ENCODE measurements at regions not wholly inside any gene's neighbourhood (a gene's known extent, or its start where the extent isn't known, plus 50 kb on each side); places are given as distances from the start of the nearest gene placed in this dataset.

DNA sequence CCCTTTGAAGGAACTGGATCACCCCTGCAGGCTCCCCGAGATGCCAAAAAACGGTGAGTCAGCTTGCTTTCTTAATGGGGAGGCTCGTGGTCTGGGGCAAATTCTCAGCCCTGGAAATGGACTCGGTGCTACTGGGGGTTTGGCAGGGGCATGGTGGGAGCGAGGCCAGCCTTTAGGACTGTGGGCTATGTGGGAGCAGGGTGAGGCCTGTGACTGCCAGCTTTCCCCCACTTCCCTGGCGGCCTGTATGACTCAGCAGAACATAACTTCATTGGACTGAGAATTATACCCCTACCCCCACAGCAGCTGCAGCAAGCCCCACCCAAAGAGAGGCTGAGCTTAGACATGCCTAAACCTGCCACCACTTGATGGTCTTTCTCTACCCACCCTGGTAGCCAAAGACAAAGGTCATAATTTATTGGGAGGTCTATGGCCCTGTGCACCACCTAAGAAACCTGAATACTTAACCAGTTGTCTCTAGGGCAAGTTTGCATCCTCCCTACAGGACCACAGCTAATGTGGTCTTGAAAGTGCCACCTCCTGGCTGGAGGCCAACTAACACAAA lies 325.3 kb downstream of the TLE1 start:
- H3K27ac ChIP-seq, result no peak overlapping the region
- H3K27me3 ChIP-seq (ENCODE audit: insufficient read depth, low read depth, severe bottlenecking), result no peaks in the 10 kb centered on the region
- no peak overlapping the region for H3K4me3 ChIP-seq (ENCODE audit: low read depth, low read length)
- no peak for DNase-seq
- H3K9me3 ChIP-seq (ENCODE audit: severe bottlenecking), result peaks cover 4% of the 10 kb centered on the region
- no peaks in the 10 kb centered on the region for H3K36me3 ChIP-seq
- no peak for TF ChIP-seq CTCF (IDR thresholded peaks at IDR 0.05; ENCODE audit: low read depth, low read length)

DNA sequence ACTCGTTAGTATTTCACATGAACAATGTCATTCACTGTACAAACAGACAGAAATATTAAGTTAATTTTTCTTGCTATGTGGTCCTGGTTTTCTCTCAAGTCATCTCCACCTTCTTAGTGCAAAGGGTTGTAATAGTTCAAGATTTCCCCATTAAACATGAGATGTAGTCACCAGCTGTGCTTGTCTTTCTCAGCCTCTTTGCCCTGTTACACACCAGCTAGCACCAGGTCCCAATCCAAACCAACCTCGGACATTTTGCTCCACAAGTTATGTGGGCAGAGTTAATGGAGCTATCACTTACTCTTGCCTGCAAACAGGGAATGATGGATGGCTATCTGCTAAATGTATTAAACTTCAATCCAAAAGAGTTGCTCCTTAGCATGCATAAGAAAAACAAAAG lies 328.1 kb downstream of the TLE1 start:
- Histone ChIP-seq H3K4me3 (ENCODE audit: low read depth, low read length) (no peak overlapping the region), H3K9me3 (ENCODE audit: severe bottlenecking) (peaks cover 4% of the 10 kb centered on the region), H3K27me3 (ENCODE audit: insufficient read depth, low read depth, severe bottlenecking) (no peaks in the 10 kb centered on the region), H3K27ac (no peak overlapping the region), H3K36me3 (no peaks in the 10 kb centered on the region)
- no peak for DNase-seq
- TF ChIP-seq CTCF (IDR thresholded peaks at IDR 0.05; ENCODE audit: low read depth, low read length), result no peak

DNA sequence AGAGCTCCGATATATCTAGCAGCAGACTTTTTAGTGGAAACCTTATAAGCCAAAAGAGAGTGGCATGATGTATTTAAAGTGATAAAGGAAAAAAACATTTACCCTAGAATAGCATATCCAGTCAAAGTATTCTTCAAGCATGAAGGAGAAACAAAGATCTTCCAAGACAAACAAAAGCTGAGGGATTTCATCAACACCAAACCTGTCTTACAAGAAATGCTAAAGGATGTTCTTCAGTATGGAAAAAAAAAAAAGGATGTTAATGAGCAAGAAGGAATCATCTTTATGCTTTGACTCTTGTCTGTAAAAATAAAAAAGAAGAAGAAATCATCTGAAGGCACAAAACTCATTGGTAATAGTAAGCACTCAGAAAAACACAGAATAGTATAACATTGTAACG lies 338.2 kb downstream of the TLE1 start:
- H3K4me3 ChIP-seq (ENCODE audit: low read depth, low read length), result no peak overlapping the region

DNA sequence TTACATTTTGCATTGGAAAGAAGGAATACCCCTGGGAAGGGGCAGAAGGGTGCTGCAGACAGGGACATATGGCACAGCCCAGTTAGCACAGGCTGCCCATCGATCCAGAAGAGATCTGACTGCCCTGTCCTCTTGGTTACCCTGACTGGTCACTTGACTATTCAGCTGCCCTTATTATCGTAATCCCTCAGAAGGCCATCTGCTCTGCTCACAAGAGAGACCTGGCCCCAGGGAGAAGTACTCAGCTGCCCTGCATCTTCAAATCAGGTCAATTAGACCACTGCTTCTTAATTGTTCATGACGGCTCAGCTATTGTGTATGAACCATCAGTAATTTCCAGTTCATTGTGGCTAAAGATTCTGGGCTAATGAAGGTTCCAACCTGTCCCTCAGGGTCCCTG lies 345.0 kb downstream of the TLE1 start:
- Histone ChIP-seq H3K4me3 (ENCODE audit: low read depth, low read length) (no peak overlapping the region), H3K9me3 (ENCODE audit: severe bottlenecking) (peaks cover 4% of the 10 kb centered on the region), H3K27me3 (ENCODE audit: insufficient read depth, low read depth, severe bottlenecking) (no peaks in the 10 kb centered on the region), H3K36me3 (no peaks in the 10 kb centered on the region), H3K27ac (peak overlapping the region; percentile 80)
- TF ChIP-seq CTCF (IDR thresholded peaks at IDR 0.05; ENCODE audit: low read depth, low read length), result no peak
- DNase-seq, result peak; percentile 90

More for the DNA sequence above, 338.2 kb downstream of the TLE1 start:
- Histone ChIP-seq H3K27me3 (ENCODE audit: insufficient read depth, low read depth, severe bottlenecking) (no peaks in the 10 kb centered on the region), H3K9me3 (ENCODE audit: severe bottlenecking) (peaks cover 4% of the 10 kb centered on the region), H3K27ac (no peak overlapping the region), H3K36me3 (no peaks in the 10 kb centered on the region)
- no peak for DNase-seq
- TF ChIP-seq CTCF (IDR thresholded peaks at IDR 0.05; ENCODE audit: low read depth, low read length), result no peak

GRCh38 chr9:81335879-81336421 lies 353.4 kb downstream of the TLE1 start:
- Histone ChIP-seq H3K27me3 (ENCODE audit: insufficient read depth, low read depth, severe bottlenecking) (no peaks in the 10 kb centered on the region), H3K27ac (no peak overlapping the region), H3K36me3 (no peaks in the 10 kb centered on the region), H3K9me3 (ENCODE audit: severe bottlenecking) (peaks cover 11% of the 10 kb centered on the region), H3K4me3 (ENCODE audit: low read depth, low read length) (no peak overlapping the region)
- TF ChIP-seq CTCF (IDR thresholded peaks at IDR 0.05; ENCODE audit: low read depth, low read length), result no peak
- no peak for DNase-seq

DNA sequence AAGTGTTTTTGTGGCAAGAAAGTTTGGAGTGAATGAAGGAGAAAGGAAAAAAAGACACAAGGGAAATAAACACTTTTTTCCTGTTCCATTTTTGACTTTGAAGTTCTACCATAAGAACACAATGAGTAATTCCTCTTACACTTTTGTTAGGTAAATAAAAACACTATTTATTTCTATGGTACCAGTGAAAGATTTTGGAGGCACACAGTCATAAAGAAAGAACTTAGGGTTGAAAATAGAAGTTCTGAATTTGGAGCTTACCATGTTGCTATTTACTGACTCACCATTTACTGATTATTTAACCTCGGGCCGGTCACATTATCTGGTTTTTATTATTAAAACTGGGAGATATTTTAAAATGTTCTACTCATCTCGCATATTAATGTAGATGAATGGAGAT lies 367.8 kb downstream of the TLE1 start:
- no peak for DNase-seq
- Histone ChIP-seq H3K36me3 (no peaks in the 10 kb centered on the region), H3K9me3 (ENCODE audit: severe bottlenecking) (peaks cover 6% of the 10 kb centered on the region), H3K27me3 (ENCODE audit: insufficient read depth, low read depth, severe bottlenecking) (no peaks in the 10 kb centered on the region), H3K4me3 (ENCODE audit: low read depth, low read length) (no peak overlapping the region), H3K27ac (no peak overlapping the region)
- TF ChIP-seq CTCF (IDR thresholded peaks at IDR 0.05; ENCODE audit: low read depth, low read length), result no peak

Measured in WERI-Rb-1 (cell line).